NCI-H1417 (cell line): ENCODE measurements at regions not wholly inside any gene's neighbourhood (a gene's known extent, or its start where the extent isn't known, plus 50 kb on each side); places are given as distances from the start of the nearest gene placed in this dataset.

ENCODE experiments used
- DNase-seq, 3 experiments: peaks; one replicate each; lab custom pipeline; 2025; lab: John Stamatoyannopoulos, UW

DNA sequence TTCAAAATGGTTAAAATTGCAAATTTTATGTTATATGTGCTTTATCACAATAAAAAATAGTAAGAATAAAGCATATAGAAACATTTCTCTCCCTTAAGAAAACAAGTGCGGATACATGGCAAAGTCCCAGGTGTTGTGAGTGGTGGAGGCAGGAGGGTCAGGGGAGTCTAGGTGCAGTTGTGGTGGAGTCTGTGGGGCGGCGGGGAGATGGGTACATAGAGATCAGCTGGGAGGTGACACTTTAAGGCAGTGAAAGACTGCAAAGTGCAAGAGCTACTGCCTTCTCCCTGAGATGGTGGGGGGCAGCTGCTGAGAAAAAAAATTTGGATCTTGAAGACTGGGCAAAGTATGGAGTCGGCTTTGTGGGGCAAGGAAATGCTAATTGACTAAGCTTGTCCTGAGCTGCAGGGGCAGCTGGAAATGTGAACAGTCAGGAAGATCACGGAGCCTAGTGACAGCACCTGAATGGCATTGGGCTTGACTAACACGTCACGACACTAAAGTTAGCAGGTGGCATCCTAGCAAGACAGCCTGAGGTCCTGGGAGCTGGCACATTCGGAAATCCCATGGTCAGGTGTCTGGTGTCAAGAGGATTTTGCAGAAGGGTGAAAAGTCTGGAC lies 72.9 kb upstream of the IRS2 start:
- DNase-seq: no peak

DNA sequence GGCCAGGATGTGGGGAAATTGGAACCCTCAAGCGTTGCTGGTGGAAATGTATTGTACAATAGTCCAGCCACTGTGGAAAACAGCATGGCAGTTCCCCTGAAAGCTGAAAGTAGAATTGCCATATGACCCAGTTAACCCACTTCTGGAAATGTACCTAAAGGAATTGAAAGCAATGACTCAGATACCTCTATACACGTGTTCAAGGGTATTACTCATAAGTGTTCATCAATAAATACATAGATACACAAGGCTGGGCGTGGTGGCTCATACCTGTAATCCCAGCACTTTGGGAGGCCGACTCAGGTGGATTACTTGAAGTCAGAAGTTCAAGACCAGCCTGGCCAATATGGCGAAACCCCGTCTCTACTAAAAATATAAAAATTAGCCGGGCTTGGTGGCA lies 71.9 kb upstream of the IRS2 start:
- DNase-seq: no peak

DNA sequence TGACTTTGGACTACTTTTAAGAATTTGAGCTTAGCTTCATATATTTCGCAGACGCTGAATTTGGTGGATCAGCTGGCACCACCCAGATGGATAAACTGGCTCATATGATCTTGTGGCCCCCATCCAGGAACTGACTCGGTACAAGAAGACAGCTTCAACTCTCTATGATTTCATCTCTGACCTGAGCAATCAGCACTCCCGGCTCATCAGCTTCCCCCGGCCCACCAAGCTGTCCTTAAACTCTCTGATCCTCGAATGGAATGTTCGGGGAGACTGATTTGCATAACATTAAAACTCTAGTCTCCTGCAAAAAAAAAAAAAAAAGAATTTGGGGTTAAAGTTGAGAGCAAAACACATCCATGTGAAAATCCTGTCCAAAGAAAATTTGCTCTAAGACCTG lies 71.4 kb upstream of the IRS2 start:
- DNase-seq: no peak

DNA sequence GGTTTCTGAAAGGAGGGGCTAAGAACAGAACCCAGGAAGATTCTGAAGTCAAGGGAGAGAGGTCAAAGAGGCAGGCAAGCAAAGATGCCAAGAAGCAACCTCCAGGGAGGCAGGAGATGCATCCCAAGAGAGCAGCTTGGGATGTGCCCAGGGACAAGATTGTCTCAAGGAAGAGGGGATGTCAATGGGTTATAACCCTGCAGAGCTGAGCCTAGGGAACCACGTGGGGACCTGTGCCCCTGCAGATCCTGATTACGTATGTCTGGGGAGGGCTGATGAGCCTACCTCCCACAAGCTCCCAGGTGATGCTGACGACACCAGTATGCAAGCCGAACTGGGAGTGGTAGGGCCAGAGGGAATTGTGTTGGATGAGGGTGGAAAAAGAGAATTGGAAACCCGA lies 70.9 kb upstream of the IRS2 start:
- DNase-seq: no peak

DNA sequence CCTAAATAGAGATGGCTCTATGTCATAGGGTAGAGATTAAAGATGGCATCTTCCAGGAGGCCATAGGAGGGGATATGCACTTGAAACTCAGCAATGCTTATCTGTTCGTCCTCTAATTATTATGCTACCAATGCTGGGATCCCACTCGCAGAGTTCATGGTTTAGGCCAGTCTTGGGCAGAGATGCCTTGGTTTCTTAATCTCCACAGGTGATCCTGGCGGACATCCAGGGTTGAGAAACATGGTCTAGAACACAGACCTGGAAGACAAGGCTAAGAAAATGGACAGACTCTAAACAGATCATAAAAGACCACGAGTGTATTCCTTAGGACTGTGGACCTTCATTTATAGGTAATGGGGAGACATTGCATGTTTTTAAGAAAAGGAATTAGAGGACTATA lies 70.0 kb upstream of the IRS2 start:
- DNase-seq: no peak

DNA sequence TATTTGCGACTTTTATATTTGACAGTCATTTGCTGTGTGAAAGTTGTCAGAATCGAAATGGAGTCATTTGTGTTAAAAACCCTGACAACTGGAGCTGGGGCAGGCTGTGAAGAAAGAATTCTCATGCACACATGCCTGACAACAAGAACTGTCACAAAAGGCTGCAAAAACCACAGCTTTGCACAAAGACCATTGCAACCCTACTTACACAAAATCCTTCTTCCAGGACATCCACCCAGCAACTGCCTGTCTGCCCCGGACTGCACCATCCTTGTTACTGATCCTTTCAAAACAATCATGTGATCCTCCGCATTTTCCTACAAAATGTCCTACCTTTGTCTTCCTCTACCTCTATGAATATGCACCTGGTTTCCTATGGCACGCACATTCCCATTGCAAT lies 66.8 kb upstream of the IRS2 start:
- no peak for DNase-seq

DNA sequence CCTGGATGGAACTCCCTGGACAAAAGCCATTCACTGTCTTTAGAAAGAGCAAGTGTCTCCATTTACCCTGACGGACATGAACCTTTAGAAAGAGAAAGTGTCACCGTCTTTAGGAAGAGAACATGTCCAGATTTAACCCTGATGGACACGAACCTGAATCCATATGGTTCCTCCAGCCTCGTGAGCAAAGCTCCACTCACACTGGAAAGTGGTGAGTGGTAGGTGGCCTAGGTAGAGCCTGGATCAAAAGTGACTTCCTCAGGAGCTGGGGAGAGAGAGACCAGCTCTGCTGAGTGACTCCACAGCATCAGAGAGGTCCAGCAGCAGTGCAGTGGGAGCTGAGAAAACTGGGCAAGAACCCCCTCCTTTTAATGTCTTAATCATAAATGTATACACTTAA lies 59.8 kb upstream of the IRS2 start:
- no peak for DNase-seq

DNA sequence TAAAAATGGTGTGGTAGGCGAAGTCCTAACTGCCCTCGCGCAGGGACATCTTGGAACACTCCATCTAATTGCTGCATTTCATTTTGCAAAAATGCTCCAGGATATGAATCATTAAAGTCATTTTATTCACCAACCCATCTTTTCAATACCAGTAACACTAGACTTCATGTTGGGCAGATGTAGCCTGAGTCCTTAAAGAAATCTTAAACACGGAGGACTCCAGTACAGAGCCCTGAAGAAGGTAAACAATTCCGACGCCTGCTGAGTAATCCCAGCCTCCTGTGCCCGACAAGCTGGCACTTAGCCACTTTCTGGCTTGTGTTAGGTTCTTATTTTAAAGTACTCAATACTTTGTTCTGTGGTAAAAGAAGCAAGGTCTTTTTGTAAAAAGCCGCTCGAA lies 58.0 kb upstream of the IRS2 start:
- peak in 1 of 3 experiments; percentile 21 for DNase-seq

DNA sequence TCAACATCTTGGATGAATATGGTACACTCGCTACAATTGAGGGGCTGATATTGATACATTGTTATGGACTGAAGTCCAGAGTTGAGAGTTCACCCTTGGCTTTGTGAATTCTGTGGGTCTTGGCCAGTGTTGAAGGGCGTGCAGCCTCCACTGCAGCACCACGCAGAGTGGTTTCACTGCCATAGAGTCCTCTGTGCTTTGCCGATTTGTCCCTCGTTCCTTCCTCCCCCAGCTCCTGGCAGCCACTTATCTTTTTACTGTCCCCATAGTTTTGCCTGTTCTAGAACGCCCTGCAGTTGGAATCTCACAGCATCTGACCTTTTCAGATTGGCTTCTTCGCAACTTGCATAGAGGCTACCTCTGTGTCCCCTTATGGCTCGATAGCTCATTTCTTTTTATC lies 57.3 kb upstream of the IRS2 start:
- no peak for DNase-seq

DNA sequence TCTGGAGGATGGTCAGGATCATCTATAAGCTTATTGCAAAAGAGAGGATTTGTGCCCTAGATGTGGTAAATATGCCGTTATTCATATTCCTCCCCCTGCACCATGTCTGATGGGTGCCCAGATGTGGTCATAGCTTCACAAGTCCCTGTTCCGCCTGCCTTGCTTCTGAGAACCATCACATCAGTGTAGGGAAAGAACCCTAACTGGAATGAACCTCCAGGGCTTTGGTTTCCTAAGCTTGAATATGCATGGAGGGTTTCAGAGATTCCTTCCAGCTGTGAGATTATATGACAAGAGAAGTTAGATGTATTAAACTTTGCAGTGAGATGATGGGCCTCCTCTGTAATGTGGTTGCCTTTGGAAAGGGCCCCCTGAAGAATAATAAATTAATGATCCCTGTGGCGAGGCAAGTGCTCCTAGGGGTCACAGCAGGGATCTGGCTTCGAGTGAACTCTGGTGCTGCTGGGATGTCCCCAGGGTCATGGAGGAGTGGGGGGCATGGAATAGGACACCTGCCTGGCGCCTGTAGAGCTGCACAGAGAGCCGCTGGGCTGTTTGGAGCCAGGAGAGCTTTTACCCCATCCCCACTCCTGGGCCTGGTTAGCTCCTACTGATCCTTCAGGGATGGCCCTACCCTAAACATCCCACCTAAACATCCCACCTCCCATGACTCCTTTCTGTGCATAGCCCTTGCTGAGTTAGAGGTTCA lies 56.0 kb upstream of the IRS2 start:
- no peak for DNase-seq

DNA sequence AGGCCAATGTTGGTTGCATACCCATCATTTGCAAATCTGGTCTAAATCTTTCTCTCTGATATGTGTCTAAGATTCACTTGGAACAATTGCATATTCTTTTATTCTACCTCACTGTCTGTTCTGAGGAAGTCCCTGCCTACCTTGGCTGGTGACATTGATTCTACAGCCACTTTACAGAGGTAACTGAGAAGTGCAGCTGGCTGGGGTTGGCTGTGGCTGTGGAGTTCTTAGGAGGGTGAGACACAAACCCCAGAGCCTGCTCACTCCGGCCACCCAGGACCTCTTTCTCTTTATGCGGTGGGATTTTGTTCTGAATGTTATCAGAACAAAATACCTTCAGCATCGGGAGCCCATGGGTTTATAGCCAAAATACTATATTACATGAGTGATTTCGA lies 54.5 kb upstream of the IRS2 start:
- DNase-seq: no peak

DNA sequence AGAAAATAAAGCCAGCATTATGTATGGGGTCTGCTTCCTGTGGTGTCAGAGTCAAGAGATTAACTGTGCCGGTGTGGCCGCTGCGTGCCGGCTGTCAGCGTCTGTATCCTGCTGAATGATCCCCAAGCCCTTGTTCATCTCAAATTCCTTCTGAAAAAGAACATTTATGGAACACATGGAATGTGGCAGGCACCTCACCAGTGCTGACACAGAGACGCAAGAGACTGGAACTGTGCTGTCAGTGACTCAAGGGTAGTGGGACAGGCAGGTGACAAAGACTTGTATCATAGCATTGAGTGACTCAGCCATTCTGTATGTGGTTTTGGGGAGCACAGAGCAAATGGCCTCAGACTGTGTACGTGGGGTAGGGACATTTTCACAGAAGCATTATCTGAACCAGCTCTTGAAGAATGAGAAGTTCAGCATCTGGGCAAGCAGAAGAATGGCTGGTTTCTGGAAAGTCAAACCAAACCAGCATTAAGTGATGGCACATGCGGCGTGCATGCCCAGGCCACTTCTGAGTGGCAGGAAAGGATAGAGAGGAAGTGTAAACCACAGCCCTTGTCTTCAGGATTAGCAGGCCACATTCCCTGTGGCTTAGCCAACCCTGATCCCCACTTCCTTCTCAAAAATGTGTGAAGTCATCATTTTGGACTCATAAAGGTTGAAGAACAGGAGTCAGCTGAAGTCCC lies 54.0 kb upstream of the IRS2 start:
- DNase-seq: no peak

DNA sequence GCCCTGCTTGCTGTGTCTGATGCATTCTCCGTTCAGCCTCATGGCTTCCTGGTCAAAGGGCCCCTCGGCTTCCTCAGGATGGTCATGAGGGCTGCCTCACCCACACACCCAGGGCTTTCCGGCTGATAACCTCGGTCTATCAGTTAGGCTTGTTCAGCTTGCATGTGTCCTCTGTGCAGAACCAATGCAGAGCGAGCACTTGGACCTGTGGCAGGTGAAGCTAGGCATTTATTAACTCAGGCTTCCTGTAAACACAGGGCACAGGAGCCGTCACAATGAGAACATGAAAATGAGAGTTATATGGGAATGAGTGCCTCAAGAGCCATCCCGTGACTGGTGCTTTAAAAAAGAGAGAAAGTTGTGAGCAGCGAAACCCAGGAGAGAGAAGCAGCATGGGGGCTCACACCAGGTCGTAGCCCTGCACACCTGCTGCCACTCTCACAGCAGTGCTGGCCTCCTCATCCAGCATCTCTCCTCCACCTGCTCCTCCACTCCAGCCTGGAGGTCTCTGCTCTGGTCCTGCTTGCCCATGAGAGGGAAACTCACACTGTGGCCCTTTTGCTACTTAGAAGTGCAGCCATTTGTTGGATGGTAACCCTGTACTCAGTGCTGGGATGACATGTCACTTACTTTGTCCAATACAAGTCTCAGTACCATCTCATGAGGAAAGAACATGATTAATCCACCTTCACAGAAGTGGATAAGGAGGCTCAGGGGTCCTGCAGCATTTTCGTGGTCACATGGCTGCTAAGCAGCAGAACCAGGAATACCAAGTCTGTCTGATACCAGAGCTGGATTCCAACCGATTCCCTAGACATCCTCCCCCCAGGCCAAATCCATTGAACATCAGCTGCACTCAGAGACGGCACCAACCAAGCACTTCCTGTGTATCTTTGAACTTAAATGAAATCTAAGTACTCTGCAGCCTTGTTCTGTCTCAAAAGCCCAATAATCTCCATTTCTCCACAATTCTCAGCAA lies 50.5 kb upstream of the IRS2 start:
- DNase-seq: peak in 1 of 3 experiments; percentile 22
